HG02981 (cell line): ENCODE measurements at regions not wholly inside any gene's neighbourhood (a gene's known extent, or its start where the extent isn't known, plus 50 kb on each side); places are given as distances from the start of the nearest gene placed in this dataset.

Experiments
- ATAC-seq: cut with Tn5 transposase; IDR thresholded peaks from one replicate; pipeline ENCODE4 v1.9.1; 2021; ENCODE audit warnings: mild to moderate bottlenecking, moderate library complexity; ENCODE audit not compliant: unreplicated experiment

DNA sequence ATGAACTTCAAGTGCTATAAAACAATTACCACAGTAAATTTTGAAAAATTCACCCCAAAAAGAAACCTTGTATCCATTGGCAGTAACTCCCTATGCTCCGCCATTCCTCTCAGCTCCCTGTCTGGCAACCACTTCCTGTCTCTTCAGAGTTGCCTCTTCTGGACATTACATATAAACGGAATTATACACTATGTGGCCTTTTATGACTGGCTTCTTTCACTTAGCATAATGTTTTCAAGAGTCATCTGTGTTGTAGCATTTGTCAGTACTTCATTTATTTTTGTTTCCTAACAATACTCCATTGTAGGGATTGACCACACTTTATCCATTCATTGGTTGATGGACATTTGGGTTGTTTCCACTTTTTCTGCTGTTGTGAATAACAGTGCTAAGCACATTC lies 50.1 kb downstream of the CEP43 start:
- no peak for ATAC-seq

DNA sequence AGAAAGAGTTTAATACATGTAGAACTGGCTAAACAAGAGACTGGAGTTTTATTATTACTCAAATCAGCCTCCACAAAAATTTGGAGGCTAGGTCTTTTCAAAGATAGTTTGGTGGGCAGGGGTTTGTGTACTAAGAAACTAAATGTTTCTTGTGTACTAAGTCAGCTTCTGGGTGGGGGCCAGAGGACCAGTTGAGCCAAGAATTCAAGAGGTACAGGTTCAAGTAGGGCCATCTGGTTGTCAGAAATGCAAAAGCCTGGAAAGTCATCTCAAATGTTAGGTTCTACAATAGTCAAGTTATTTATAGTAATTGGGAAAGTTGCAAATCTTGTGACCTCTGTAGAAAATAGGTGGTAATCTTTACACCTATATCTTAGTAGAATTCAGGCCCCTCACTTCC lies 51.7 kb downstream of the CEP43 start:
- no peak for ATAC-seq

DNA sequence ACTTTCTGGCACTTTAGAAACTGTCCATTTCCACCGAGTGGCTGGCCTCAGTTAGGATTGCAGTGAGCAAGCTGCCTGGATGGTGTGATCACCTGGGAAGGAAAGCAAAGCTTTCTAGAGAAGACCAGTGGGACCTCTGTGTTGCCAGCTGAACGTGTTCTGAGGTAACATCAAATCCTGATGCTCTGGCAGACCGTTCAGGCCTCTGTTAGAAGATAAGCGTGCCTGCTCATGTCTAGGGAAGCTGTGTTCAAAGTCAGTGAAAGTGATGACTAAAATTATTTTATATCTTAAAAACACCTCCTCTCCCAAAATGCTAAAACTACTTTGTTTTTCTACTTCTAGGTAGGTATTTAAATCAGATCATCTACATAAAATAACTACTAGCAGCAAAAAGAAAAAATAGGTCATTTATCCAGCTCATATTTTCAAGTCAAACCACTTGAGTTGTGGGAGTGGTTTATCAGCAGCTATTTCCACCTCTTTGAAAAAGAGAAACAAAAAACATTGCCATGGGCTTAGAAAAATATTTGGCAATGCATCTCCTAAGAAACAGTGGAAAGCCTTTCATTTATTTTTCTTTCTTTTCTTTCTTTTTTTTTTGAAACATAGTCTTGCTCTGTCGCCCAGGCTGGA lies 54.8 kb downstream of the CEP43 start:
- ATAC-seq = no peak

DNA sequence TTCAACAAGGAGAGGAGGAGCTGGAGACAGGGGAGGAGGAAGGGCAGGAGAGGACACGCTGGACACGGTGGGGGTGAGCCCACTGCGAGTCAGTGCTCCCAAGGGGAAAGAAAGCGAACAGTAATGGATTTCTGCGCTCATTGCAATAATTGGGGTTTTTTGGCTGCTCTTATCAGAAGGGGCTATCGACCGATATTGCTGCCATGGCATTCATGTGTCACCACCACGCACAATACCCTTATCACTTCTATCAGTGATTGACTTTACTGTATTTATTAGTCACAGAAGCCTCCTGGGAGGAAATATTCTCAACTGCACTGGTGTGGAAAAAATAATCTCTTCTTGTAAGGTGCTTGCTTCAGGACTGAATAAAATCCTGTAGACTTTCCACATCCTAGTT lies 55.8 kb downstream of the CEP43 start:
- no peak for ATAC-seq

DNA sequence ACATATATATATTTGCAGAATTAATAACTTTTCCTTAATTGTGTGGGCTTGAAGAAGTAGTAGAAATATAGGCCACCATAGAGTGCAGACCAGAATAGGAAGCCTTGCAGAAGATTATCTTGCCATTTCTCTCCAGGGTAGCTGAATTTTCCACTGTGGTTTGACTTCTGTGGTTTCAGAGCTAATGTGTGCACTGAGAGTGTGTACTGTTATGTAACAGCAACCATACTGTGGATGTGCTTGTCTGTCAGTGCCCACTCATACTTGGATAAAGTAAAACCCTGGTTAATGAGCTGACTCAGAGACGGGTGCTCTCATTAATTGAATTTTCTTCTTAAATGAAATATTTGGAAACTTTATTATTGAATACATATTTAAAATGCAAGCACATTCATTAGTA lies 57.2 kb downstream of the CEP43 start:
- ATAC-seq = peak; percentile 95

DNA sequence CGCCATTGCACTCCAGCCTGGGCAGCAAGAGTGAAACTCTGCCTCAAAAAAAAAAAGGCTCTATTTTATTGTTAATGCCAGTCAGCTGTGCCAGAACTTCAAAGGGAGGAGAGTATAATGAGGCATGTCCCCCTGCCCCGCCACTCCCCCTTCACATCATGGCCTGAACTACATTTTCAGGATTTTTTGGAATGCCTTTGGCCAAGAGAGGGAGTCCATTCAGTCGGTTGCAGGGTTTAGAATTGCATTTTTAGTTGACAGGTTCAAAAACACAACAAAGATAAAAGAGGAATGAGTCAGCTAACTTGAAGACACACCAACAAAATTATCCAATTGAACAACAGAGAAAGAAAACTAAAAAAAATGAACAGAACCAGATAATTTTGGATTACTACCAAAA lies 59.1 kb downstream of the CEP43 start:
- no peak for ATAC-seq
